ENCODE measurements at regions not wholly inside any gene's neighbourhood (a gene's known extent, or its start where the extent isn't known, plus 50 kb on each side); places are given as distances from the start of the nearest gene placed in this dataset.

DNA sequence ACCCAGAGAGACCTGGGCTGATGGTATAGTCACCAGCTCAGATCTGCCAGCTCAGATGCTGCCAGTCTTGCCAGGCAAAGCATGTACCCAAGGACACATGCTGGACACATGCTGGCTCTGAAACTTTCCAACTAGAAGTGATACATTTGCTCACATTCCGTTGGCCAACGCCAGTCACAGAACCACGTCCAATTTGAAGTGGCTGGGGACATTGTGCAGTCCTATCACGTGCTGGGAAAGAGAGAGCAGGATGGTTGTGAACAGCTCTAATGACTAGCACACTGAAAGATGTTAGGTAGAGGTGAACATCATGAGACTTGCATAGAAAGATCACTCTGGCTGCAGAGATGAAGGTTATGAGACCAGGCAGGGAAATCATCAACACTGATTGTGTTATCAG lies 308.5 kb upstream of the ROPN1 start:
- TF ChIP-seq, protein P1, sequence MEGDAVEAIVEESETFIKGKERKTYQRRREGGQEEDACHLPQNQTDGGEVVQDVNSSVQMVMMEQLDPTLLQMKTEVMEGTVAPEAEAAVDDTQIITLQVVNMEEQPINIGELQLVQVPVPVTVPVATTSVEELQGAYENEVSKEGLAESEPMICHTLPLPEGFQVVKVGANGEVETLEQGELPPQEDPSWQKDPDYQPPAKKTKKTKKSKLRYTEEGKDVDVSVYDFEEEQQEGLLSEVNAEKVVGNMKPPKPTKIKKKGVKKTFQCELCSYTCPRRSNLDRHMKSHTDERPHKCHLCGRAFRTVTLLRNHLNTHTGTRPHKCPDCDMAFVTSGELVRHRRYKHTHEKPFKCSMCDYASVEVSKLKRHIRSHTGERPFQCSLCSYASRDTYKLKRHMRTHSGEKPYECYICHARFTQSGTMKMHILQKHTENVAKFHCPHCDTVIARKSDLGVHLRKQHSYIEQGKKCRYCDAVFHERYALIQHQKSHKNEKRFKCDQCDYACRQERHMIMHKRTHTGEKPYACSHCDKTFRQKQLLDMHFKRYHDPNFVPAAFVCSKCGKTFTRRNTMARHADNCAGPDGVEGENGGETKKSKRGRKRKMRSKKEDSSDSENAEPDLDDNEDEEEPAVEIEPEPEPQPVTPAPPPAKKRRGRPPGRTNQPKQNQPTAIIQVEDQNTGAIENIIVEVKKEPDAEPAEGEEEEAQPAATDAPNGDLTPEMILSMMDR (IDR thresholded peaks at IDR 0.05; ENCODE audit: low read depth, low read length, missing input control) = no peak
- TF ChIP-seq RAD21 (IDR thresholded peaks at IDR 0.05) = no peak
- TF ChIP-seq, protein P2, sequence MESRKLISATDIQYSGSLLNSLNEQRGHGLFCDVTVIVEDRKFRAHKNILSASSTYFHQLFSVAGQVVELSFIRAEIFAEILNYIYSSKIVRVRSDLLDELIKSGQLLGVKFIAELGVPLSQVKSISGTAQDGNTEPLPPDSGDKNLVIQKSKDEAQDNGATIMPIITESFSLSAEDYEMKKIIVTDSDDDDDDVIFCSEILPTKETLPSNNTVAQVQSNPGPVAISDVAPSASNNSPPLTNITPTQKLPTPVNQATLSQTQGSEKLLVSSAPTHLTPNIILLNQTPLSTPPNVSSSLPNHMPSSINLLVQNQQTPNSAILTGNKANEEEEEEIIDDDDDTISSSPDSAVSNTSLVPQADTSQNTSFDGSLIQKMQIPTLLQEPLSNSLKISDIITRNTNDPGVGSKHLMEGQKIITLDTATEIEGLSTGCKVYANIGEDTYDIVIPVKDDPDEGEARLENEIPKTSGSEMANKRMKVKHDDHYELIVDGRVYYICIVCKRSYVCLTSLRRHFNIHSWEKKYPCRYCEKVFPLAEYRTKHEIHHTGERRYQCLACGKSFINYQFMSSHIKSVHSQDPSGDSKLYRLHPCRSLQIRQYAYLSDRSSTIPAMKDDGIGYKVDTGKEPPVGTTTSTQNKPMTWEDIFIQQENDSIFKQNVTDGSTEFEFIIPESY (IDR thresholded peaks at IDR 0.05) = no peak
- no peak for TF ChIP-seq TAF1 (conservative IDR thresholded peaks at IDR 0.05)
- no peak for TF ChIP-seq YY1 (IDR thresholded peaks at IDR 0.05)
- TF ChIP-seq RXRA (IDR thresholded peaks at IDR 0.05) = no peak
- no peak for TF ChIP-seq HNF4G (IDR thresholded peaks at IDR 0.05)
- TF ChIP-seq JUND (IDR thresholded peaks at IDR 0.05) = no peak

Measured in liver (tissue), 3 donors.